ENCODE measurements at regions not wholly inside any gene's neighbourhood (a gene's known extent, or its start where the extent isn't known, plus 50 kb on each side); places are given as distances from the start of the nearest gene placed in this dataset.

GRCh38 chr2:176699644-176700043 lies 430.4 kb downstream of the MTX2 start:
- H3K9me2 ChIP-seq (ENCODE audit: insufficient read depth, low read length), result no peaks in the 10 kb centered on the region
- no peaks in the 10 kb centered on the region for H4K20me1 ChIP-seq (ENCODE audit: insufficient read depth, low read length)
- no peak overlapping the region for H3K4me2 ChIP-seq (ENCODE audit: low read length)
- H3K79me2 ChIP-seq (ENCODE audit: insufficient read depth, low read depth, low read length), result no peaks in the 10 kb centered on the region
- CTCF ChIA-PET (ENCODE audit: unreplicated experiment), result no interaction called here
- no peak for DNase-seq (ENCODE audit: low spot score)
- no peak overlapping the region for H3K4me3 ChIP-seq (ENCODE audit: low read depth, low read length, poor library complexity, severe bottlenecking)
- no peak overlapping the region for H2AFZ ChIP-seq (ENCODE audit: low read length)
- no TSS peak for BruUV-seq (replicated peaks)
- TF ChIP-seq CTCF (conservative IDR thresholded peaks at IDR 0.05; ENCODE audit: low read length), result no peak
- TF ChIP-seq EZH2phosphoT487 (IDR thresholded peaks at IDR 0.05; ENCODE audit: borderline replicate concordance, low read depth, low read length), result no peak
- POLR2A ChIA-PET, result no interaction called here
- no peaks in the 10 kb centered on the region for H3K4me1 ChIP-seq (ENCODE audit: insufficient read depth, low read length, poor library complexity, severe bottlenecking)
- no peak overlapping the region for H3K27ac ChIP-seq (ENCODE audit: low read depth, low read length, poor library complexity, severe bottlenecking)
- no peaks in the 10 kb centered on the region; the same call in 1 of the 2 replicates for H3K9me3 ChIP-seq (ENCODE audit: low read length)
- intact Hi-C loops (cut with micrococcal nuclease; ENCODE audit: unreplicated experiment), result no loop called here
- H3K36me3 ChIP-seq (ENCODE audit: insufficient read depth, low read length), result no peaks in the 10 kb centered on the region

- Histone ChIP-seq H3K9me3 (ENCODE audit: low read length) (no peaks in the 10 kb centered on the region; the same call in 1 of the 2 replicates), H2AFZ (ENCODE audit: low read length) (no peak overlapping the region), H3K36me3 (ENCODE audit: insufficient read depth, low read length) (no peaks in the 10 kb centered on the region), H3K79me2 (ENCODE audit: insufficient read depth, low read depth, low read length) (no peaks in the 10 kb centered on the region), H3K4me1 (ENCODE audit: insufficient read depth, low read length, poor library complexity, severe bottlenecking) (no peaks in the 10 kb centered on the region), H3K4me3 (ENCODE audit: low read depth, low read length, poor library complexity, severe bottlenecking) (no peak overlapping the region), H4K20me1 (ENCODE audit: insufficient read depth, low read length) (no peaks in the 10 kb centered on the region), H3K4me2 (ENCODE audit: low read length) (no peak overlapping the region), H3K27ac (ENCODE audit: low read depth, low read length, poor library complexity, severe bottlenecking) (no peak overlapping the region), H3K9me2 (ENCODE audit: insufficient read depth, low read length) (no peaks in the 10 kb centered on the region)
- BruUV-seq (replicated peaks), result no TSS peak
- ChIA-PET POLR2A (interaction anchor here (0.7 kb wide), 1 partner anchor 18 kb away, joined by 3 read pairs; no protein-coding TSS in a partner anchor), CTCF (ENCODE audit: unreplicated experiment) (no interaction called here)
- intact Hi-C loops (cut with micrococcal nuclease; ENCODE audit: unreplicated experiment), result no loop called here
- DNase-seq (ENCODE audit: low spot score), result no peak
- TF ChIP-seq EZH2phosphoT487 (IDR thresholded peaks at IDR 0.05; ENCODE audit: borderline replicate concordance, low read depth, low read length) (no peak), CTCF (conservative IDR thresholded peaks at IDR 0.05; ENCODE audit: low read length) (0 out of 2 replicates have a peak, but pooled peaks have one; percentile 22)
Observed at GRCh38 chr2:176702131-176702530, 432.9 kb downstream of the MTX2 start.

GRCh38 chr2:176704282-176704858 lies 435.1 kb downstream of the MTX2 start:
- DNase-seq (ENCODE audit: low spot score), result no peak
- Histone ChIP-seq H2AFZ (ENCODE audit: low read length) (no peak overlapping the region; the same call in 1 of the 2 replicates), H3K27ac (ENCODE audit: low read depth, low read length, poor library complexity, severe bottlenecking) (no peak overlapping the region), H3K4me1 (ENCODE audit: insufficient read depth, low read length, poor library complexity, severe bottlenecking) (no peaks in the 10 kb centered on the region), H3K4me2 (ENCODE audit: low read length) (no peak overlapping the region), H3K36me3 (ENCODE audit: insufficient read depth, low read length) (no peaks in the 10 kb centered on the region), H3K4me3 (ENCODE audit: low read depth, low read length, poor library complexity, severe bottlenecking) (no peak overlapping the region), H3K79me2 (ENCODE audit: insufficient read depth, low read depth, low read length) (no peaks in the 10 kb centered on the region), H3K9me3 (ENCODE audit: low read length) (no peaks in the 10 kb centered on the region), H4K20me1 (ENCODE audit: insufficient read depth, low read length) (no peaks in the 10 kb centered on the region), H3K9me2 (ENCODE audit: insufficient read depth, low read length) (no peaks in the 10 kb centered on the region)
- ChIA-PET POLR2A (interaction anchor here (0.7 kb wide), 1 partner anchor 21 kb away, joined by 3 read pairs; no protein-coding TSS in a partner anchor), CTCF (ENCODE audit: unreplicated experiment) (no interaction called here)
- intact Hi-C loops (cut with micrococcal nuclease; ENCODE audit: unreplicated experiment), result no loop called here
- no TSS peak for BruUV-seq (replicated peaks)
- TF ChIP-seq CTCF (conservative IDR thresholded peaks at IDR 0.05; ENCODE audit: low read length) (no peak), EZH2phosphoT487 (IDR thresholded peaks at IDR 0.05; ENCODE audit: borderline replicate concordance, low read depth, low read length) (no peak)
